Endothelial cell of hepatic sinusoid (primary cell): ENCODE measurements at regions not wholly inside any gene's neighbourhood (a gene's known extent, or its start where the extent isn't known, plus 50 kb on each side); places are given as distances from the start of the nearest gene placed in this dataset.

Experiments
- in situ Hi-C: cut with HindIII; loops from 2 replicates; pipeline ENCODE4 v1.10.0; 2017; ENCODE audit warnings: low sequenced_read_pairs

DNA sequence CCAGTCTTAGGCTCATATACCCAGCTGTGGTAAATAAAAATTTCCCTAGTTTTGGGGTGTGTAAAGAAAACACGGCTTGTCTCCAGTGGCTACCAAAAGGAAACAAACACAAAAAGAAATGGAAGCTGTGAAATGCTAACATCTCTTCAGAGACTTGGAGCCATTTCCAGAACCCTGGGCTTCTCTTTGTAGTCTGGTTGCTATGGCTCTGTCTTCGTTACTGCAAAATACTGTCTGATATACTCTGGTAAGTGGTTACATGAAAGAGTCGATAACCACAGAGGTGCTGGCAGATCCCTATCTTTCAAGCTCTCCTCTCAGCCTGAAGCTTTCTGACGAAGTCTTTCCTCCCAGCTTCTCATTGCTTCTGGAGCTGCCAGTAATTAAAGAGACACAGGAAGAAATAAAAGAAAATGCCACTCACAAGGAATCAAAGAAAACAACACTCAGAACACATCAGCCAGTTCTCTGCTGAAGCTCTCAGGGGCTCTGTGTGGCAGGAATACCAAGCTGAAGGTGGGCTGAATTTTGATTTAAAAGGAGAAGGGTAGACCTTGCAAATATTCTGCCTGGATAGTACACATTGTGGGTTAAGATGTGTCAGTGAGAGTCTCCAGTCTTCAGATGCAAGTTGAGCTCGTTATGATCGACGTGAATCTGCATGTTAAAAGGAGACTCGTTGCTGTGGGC lies 107.6 kb upstream of the FAM9C start:
- in situ Hi-C loops = no loop called here

DNA sequence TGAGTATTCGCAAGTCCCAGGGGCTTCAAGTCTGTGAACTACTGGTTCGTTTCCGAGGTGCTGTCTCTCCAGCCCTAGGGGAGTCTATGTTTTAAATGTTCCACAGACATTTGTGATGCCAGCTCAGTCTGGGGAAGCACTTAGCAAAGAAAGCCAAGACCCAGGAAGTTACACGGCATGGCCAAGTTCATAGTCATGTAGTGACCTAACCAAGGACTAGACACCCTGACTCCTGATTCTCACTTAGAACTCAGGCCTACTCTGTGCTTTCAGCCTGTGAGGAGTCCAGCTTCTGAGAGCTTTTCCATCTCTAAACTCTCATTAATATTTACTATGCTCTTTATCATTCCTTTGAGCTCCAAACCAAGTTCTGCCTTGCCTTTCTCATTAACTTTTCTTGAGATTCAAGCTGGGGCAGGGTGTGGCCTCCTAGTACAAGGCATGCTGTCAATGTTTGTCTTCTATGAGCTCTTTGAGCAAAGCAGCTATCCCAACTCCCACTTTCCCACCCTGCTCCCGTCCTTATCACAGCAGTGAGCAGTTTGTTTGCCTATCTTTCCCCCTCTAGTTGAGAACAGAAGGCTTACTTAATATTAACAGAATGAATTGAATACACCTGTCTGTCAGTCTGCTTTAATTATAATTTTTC lies 105.4 kb upstream of the FAM9C start:
- in situ Hi-C loops = no loop called here

GRCh38 chrX:13147733-13148132 lies 103.3 kb upstream of the FAM9C start:
- in situ Hi-C loops = no loop called here

GRCh38 chrX:13147147-13147546 lies 102.7 kb upstream of the FAM9C start:
- in situ Hi-C loops = no loop called here

GRCh38 chrX:13144927-13145655 lies 100.7 kb upstream of the FAM9C start:
- in situ Hi-C loops = no loop called here

DNA sequence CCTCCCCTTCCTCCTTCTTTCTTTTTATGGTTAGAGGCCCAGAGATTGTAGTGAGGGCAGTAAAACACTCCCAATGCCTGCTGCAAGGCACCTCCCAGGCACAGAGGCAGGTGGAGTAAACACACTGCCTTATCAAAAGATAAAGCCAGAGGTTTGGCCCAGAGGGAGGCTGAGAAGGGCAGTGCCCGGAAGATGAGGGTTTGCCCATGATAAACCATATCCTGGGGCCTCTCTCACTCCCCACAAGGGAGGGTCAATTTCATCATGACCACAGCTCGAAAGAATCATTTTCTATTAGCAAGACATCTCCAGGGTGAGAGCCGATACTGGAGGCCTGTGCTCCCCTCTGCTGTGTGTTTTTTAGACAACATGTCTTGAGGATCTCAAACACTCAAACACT lies 98.5 kb upstream of the FAM9C start:
- in situ Hi-C loops = no loop called here

DNA sequence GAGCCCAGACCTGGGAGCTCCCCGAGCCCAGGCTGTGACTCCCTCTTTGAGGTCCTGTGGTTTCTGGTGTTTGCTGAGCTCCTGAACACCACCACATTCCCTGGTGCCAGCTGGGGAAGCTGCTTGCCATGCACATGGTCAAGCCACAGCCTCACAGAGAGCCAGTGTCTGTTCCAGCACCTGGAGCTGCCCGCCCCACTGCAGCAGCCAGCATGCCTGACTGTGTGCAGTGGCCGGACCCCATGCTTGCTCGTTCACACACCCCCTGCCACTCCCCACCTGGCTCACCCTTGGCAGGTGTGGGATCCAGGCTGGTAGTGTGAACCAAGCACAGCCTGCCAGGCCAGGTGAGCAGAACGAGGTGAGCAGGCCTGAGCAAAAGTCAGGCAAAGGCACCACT lies 95.6 kb upstream of the FAM9C start:
- in situ Hi-C loops = no loop called here

DNA sequence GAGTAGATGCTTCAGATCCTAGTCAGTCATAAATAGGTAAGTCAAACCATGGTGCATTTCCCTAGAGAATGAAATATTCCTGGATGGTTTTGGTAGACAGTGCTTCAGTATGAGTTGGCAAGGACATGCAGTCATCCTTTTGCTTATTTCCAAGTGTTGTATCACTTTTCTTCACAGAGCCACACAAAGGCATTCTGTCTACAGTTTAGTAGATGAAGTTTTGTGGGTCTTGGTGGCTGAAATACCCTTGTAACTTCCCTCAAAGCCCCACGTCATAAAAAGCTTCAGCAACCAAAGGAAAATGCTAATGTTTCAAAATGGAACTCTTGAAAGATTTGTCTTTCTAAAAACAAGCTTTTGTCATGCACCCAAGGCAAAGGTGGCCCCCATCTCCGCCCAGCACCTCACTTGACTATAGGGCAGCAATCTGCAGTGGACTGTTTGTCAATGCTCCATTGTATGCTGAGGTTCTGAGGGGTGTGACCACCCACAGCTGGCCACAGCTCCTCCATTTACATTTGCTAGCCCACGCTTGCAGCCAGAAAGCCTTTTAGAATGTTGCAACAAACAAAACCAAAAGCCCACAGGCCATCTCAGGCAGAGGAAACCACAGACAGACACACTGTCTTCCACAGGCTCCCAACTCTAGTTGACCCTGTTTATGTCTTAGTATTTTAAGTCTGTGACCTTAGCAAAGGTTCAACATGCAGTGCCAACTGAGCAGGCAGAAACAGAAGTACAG lies 87.1 kb upstream of the FAM9C start:
- in situ Hi-C loops = no loop called here

DNA sequence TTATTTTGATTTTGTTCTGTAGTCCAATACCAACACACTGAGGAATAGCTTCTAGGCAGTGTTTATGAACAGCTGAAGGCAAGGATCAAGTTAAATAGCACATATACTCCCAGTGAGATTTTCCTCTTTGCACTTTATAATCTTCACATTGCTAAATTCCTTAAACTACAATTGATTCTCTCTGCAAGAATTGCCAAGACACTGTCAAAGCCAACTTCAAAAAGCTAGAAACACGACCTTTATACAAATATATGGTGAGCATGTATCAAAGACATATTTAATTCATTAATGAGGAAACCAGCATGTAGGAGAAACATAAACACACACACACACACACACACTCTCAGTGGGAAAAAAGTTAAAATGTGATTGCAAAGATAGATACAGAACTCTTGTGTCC lies 86.4 kb upstream of the FAM9C start:
- in situ Hi-C loops = no loop called here

DNA sequence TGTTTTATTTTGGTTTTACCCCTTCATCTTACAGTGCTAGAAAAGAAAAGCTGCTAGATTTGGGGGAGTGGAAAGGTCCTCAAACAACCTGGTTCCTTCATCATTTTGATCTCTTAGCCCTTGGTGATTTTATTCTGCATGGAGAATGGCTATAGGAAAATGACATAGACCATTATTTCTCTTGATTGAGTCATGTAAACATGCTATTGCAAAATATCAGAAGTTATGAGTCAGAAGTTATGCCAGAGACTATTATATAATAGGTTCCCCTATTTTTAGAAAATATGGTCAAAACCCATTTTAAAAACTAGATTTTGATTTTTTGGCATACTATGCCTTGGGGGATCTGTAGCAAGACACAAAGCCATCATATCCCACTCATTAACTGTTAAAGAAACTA lies 83.7 kb upstream of the FAM9C start:
- in situ Hi-C loops = no loop called here

DNA sequence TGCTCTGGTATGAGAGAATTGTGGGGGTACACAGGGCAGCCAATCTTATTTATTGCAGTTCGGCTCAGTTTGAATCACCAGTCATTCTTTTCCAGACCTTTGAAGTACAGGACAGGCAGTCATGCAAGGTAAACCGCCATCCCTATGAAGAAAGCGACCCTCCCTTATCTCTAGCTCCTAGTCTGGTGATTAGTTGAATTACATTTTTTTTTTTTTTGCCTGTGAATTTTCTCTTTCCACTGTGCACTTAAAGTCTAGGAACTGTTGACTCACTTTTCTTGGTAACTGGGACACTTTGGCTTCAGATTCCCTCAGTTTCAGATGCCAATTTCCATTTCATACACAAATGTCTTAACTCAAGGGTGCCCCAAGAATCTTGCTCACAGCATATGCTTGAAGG lies 82.4 kb upstream of the FAM9C start:
- in situ Hi-C loops = no loop called here

- in situ Hi-C loops = no loop called here
Observed at GRCh38 chrX:13125188-13125587, 80.8 kb upstream of the FAM9C start.

GRCh38 chrX:13123857-13124345 lies 79.5 kb upstream of the FAM9C start:
- in situ Hi-C loops = no loop called here

- in situ Hi-C loops = no loop called here
Observed at GRCh38 chrX:13123247-13123856, 78.9 kb upstream of the FAM9C start.

DNA sequence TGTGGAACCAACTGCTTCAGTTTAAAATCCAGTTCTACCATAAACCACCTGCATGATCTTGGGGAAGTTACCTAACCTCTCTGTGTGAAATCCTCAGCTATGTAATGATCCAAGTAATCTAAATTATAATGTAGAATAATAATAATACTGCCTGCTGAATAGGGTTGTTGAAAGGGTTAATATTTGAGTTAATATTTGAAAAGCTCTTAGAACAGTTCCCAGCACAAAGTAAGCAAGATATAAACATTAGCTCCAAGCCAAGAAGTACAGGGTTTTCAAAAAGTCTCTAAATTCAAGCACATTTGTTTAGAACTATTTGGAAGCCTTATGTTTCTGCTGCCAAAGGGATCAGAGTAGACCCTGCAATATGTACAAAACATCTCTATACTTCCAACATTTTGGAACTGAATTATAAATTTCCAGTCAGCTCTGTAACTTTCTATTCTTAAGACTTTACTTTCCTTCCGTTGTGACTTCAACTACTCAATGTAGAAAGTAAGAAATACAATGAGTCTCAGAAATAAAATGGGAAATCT lies 76.7 kb upstream of the FAM9C start:
- in situ Hi-C loops = no loop called here

- in situ Hi-C loops = no loop called here
Observed at GRCh38 chrX:13120017-13120416, 75.6 kb upstream of the FAM9C start.

- in situ Hi-C loops = no loop called here
Observed at GRCh38 chrX:13119386-13119785, 75.0 kb upstream of the FAM9C start.

DNA sequence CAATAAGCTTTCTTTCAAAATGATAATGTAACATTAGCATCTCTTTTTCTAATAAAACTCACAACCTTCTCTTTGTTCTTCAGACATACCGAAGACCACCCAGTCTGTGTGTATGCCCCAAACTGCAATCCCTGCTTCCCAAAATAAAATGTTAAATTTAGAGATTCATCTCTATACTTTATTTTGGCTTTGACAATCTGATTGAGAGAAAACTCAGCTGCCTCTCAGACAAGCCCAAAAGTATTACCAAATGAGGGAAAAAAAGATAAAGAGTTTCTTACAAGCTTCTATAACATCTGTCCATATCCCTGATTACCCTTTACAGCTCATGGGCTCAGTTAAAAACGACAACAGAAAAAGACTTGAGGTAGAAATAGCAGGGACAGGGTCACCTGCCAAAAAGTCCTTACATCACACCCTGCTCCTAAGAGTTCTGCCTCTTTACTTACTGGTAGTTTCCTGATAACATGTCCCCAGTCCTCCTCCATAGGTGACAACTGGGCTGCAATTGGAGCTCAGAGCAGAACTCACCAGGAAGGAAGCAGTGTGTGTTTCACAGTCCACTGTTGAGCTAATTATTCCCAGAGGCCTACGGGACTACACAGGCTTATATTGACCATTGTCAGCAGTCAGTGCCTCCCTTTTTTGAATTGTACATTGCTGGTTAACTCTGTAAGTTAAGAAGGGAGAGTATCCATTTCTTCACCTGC lies 70.9 kb upstream of the FAM9C start:
- in situ Hi-C loops = no loop called here

GRCh38 chrX:13112499-13112898 lies 68.1 kb upstream of the FAM9C start:
- in situ Hi-C loops = no loop called here
